ENCODE measurements at regions not wholly inside any gene's neighbourhood (a gene's known extent, or its start where the extent isn't known, plus 50 kb on each side); places are given as distances from the start of the nearest gene placed in this dataset.

- ChIA-PET CTCF (no interaction called here), POLR2A (no interaction called here)
- no peak overlapping the region for H3K4me3 Mint-ChIP-seq
- DNase-seq, result no peak
- H3K36me3 Mint-ChIP-seq (ENCODE audit: low read depth), result no peaks in the 10 kb centered on the region
- H3K27me3 Mint-ChIP-seq, result no peaks in the 10 kb centered on the region
- H3K27ac Mint-ChIP-seq, result no peak overlapping the region
- TF ChIP-seq CTCF (IDR thresholded peaks at IDR 0.05), result no peak
- ATAC-seq (ENCODE audit: low read depth), result no peak
- no peaks in the 10 kb centered on the region for H3K4me1 Mint-ChIP-seq
- no peaks in the 10 kb centered on the region for H3K9me3 Mint-ChIP-seq
- intact Hi-C loops (cut with micrococcal nuclease), result no loop called here
Measured at GRCh38 chr6:147861696-147862095, 353.2 kb downstream of the SAMD5 start.

GRCh38 chr6:147867433-147868226 lies 359.1 kb downstream of the SAMD5 start:
- intact Hi-C loops (cut with micrococcal nuclease), result no loop called here
- CTCF ChIA-PET, result no interaction called here
- no peaks in the 10 kb centered on the region for H3K27me3 Mint-ChIP-seq
- no peak overlapping the region for H3K27ac Mint-ChIP-seq
- no peak overlapping the region for H3K4me3 Mint-ChIP-seq
- ATAC-seq (ENCODE audit: low read depth), result no peak
- H3K9me3 Mint-ChIP-seq, result no peaks in the 10 kb centered on the region
- POLR2A ChIA-PET, result no interaction called here
- DNase-seq, result no peak
- no peak for TF ChIP-seq CTCF (IDR thresholded peaks at IDR 0.05)
- H3K4me1 Mint-ChIP-seq, result no peaks in the 10 kb centered on the region
- no peaks in the 10 kb centered on the region for H3K36me3 Mint-ChIP-seq (ENCODE audit: low read depth)

GRCh38 chr6:147868427-147869190 lies 360.1 kb downstream of the SAMD5 start:
- ATAC-seq (ENCODE audit: low read depth) (no peak), DNase-seq (no peak)
- ChIA-PET POLR2A (no interaction called here), CTCF (no interaction called here)
- no peak for TF ChIP-seq CTCF (IDR thresholded peaks at IDR 0.05)
- intact Hi-C loops (cut with micrococcal nuclease), result no loop called here
- no peak overlapping the region for H3K4me3 Mint-ChIP-seq
- H3K27me3 Mint-ChIP-seq, result no peaks in the 10 kb centered on the region
- no peak overlapping the region for H3K27ac Mint-ChIP-seq
- no peaks in the 10 kb centered on the region for H3K4me1 Mint-ChIP-seq
- no peaks in the 10 kb centered on the region for H3K9me3 Mint-ChIP-seq
- H3K36me3 Mint-ChIP-seq (ENCODE audit: low read depth), result no peaks in the 10 kb centered on the region

GRCh38 chr6:147869201-147869600 lies 360.7 kb downstream of the SAMD5 start:
- DNase-seq (no peak), ATAC-seq (ENCODE audit: low read depth) (no peak)
- TF ChIP-seq CTCF (IDR thresholded peaks at IDR 0.05), result no peak
- Mint-ChIP-seq H3K27ac (no peak overlapping the region), H3K27me3 (no peaks in the 10 kb centered on the region), H3K4me3 (no peak overlapping the region), H3K36me3 (ENCODE audit: low read depth) (no peaks in the 10 kb centered on the region), H3K9me3 (no peaks in the 10 kb centered on the region), H3K4me1 (no peaks in the 10 kb centered on the region)
- intact Hi-C loops (cut with micrococcal nuclease), result no loop called here
- POLR2A ChIA-PET, result no interaction called here
- CTCF ChIA-PET, result no interaction called here

GRCh38 chr6:147869869-147870268 lies 361.4 kb downstream of the SAMD5 start:
- intact Hi-C loops (cut with micrococcal nuclease), result no loop called here
- no peaks in the 10 kb centered on the region for H3K9me3 Mint-ChIP-seq
- no peak for TF ChIP-seq CTCF (IDR thresholded peaks at IDR 0.05)
- no peak overlapping the region for H3K27ac Mint-ChIP-seq
- no peak for ATAC-seq (ENCODE audit: low read depth)
- DNase-seq, result no peak
- H3K4me1 Mint-ChIP-seq, result no peaks in the 10 kb centered on the region
- CTCF ChIA-PET, result no interaction called here
- no peak overlapping the region for H3K4me3 Mint-ChIP-seq
- no peaks in the 10 kb centered on the region for H3K36me3 Mint-ChIP-seq (ENCODE audit: low read depth)
- POLR2A ChIA-PET, result no interaction called here
- H3K27me3 Mint-ChIP-seq, result no peaks in the 10 kb centered on the region
